BLaER1 (cell line): ENCODE measurements at regions not wholly inside any gene's neighbourhood (a gene's known extent, or its start where the extent isn't known, plus 50 kb on each side); places are given as distances from the start of the nearest gene placed in this dataset.
"Not testable (repeated sequence)": the region's sequence is repeated elsewhere in the genome, so short reads cannot be mapped to it uniquely, and the experiment has no call there.

Source experiments
- H3K27ac ChIP-seq: shearing (Covaris generic); formaldehyde crosslinking; 2 replicates; pipeline ENCODE4 v1.8.1; 2022
- H3K27me3 ChIP-seq: shearing (Covaris generic); formaldehyde crosslinking; 2 replicates; pipeline ENCODE4 v1.8.1; 2022
- H3K36me3 ChIP-seq: shearing (Covaris generic); formaldehyde crosslinking; 2 replicates; pipeline ENCODE4 v1.8.1; 2022
- H3K4me1 ChIP-seq: shearing (Covaris generic); formaldehyde crosslinking; 2 replicates; pipeline ENCODE4 v1.8.1; 2022
- H3K4me2 ChIP-seq: shearing (Covaris generic); formaldehyde crosslinking; 2 replicates; pipeline ENCODE4 v1.8.1; 2022
- H3K4me3 ChIP-seq: shearing (Covaris generic); formaldehyde crosslinking; 2 replicates; pipeline ENCODE4 v1.8.1; 2022
- H3K9ac ChIP-seq: shearing (Covaris generic); formaldehyde crosslinking; 2 replicates; pipeline ENCODE4 v1.8.1; 2022
- H3K9me3 ChIP-seq: shearing (Covaris generic); formaldehyde crosslinking; 2 replicates; pipeline ENCODE4 v1.8.1; 2022
- H4K20me1 ChIP-seq: shearing (Covaris generic); formaldehyde crosslinking; 2 replicates; pipeline ENCODE4 v1.8.1; 2022
- Cebpa-rat ChIP-seq: shearing (Covaris generic); IDR thresholded peaks from 2 replicates; pipeline ENCODE4 v1.8.1; 2022

DNA sequence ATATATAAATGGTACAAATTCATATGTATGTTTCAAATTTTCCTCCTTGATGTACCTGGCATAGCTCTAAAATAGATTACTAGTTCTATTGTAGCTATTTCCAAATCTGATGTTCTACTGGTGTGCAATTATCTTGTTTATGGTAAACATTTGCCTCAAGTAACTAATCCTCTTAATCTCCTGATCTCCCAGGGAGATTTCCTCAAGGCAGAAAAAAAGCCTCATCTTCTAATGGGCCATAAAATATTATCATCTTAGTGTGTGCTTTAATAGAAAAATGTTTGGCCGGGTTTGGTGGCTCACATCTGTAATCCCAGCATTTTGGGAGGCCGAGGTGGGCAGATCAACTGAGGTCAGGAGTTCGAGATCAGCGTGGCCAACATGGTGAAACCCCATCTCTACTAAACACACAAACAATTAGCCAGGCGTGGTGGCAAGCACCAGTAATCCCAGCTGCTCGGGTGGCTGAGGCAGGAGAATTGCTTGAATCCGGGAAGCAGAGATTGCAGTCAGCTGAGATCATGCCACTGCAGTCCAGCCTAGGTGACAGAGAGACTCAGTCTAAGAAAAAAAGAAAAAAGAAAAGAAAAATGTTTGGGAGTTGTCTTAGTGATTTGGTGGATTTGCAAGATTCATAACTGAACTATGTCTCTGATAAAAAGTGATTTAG is 498.9 kb upstream of the SLITRK5 start:
- TF ChIP-seq Cebpa-rat = no peak
- no peak overlapping the region for H3K27ac ChIP-seq

DNA sequence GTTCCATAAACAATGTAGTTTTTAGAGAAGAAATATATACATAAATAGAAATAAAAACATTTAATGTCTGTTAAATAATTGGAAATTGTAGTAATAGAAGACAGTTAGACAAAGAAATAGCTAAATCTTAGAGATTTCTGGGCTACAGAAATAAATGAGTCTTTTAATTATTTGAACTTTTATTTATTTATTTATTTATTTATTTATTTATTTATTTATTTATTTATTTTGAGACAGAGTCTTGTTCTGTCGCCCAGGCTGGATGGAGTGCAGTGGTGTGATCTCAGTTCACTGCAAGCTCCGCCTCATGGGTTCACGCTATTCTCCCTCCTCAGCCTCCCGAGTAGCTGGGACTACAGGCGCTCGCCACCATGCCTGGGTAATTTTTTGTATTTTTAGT is 486.0 kb upstream of the SLITRK5 start:
- not testable (repeated sequence) for H3K27ac ChIP-seq, H3K9me3 ChIP-seq, H3K4me2 ChIP-seq, H3K4me1 ChIP-seq, H4K20me1 ChIP-seq, H3K9ac ChIP-seq, H3K27me3 ChIP-seq, H3K4me3 ChIP-seq, H3K36me3 ChIP-seq

More for the DNA sequence above, 498.9 kb upstream of the SLITRK5 start:
- Histone ChIP-seq H3K9ac (no peak overlapping the region), H3K4me1 (no peaks in the 10 kb centered on the region), H4K20me1 (no peaks in the 10 kb centered on the region), H3K4me2 (no peak overlapping the region), H3K9me3 (no peaks in the 10 kb centered on the region), H3K4me3 (no peak overlapping the region), H3K36me3 (no peaks in the 10 kb centered on the region), H3K27me3 (no peaks in the 10 kb centered on the region)

DNA sequence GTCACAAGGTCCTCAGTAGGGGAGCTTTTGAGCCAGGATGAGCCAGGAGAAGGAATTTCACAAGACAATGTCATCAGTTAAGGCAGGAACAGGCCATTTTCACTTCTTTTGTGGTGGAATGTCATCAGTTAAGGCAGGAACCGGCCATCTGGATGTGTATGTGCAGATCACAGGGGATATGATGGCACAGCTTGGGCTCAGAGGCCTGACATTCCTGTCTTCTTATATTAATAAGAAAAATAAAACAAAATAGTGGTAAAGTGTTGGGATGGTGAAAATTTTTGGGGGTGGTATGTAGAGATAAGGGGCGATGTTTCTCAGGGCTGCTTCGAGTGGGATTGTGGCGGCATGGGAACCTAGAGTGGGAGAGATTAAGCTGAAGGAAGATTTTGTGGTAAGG is 484.5 kb upstream of the SLITRK5 start:
- H3K27ac ChIP-seq, H3K36me3 ChIP-seq, H3K27me3 ChIP-seq, H3K4me3 ChIP-seq, H3K4me2 ChIP-seq, H3K4me1 ChIP-seq, H3K9me3 ChIP-seq, H4K20me1 ChIP-seq, H3K9ac ChIP-seq: not testable (repeated sequence)

DNA sequence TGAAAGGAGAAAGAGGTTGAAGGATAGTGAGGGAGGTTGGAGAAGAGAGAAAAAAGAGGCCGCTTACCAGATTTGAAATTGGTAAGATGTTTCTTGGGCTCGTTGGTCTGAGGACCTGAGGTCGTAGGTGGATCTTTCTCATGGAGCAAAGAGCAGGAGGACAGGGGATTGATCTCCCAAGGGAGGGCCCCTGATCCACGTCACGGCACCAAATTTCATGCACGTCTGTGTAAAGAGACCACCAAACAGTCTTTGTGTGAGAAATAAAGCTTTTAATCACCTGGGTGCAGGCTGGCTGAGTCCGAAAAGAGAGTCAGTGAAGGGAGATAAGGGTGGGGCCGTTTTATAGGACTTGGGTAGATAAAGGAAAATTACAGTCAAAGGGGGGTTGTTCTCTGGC is 479.7 kb upstream of the SLITRK5 start:
- not testable (repeated sequence) for H3K4me1 ChIP-seq, H3K4me2 ChIP-seq, H3K27ac ChIP-seq, H3K36me3 ChIP-seq, H3K9me3 ChIP-seq, H3K9ac ChIP-seq, H3K4me3 ChIP-seq, H3K27me3 ChIP-seq, H4K20me1 ChIP-seq

DNA sequence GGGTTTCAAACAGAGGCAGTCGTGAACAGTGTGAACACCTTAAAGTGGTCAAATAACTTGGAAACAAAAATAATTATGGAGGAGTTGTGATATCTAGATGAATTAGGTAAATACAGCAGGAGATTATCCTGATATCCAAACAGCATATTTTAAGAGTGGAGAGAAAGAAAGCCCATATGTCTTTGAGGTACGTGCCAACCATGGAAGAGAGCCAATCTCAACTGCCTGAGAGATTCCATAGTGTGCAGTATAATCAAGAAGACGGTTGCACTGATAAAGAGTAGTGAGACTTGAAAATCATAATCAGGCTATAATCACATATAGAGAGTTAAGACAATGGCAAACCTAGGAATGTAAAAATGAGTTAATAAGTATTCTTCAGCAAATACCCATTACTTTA is 472.8 kb upstream of the SLITRK5 start:
- no peak for TF ChIP-seq Cebpa-rat
- no peaks in the 10 kb centered on the region for H3K36me3 ChIP-seq

DNA sequence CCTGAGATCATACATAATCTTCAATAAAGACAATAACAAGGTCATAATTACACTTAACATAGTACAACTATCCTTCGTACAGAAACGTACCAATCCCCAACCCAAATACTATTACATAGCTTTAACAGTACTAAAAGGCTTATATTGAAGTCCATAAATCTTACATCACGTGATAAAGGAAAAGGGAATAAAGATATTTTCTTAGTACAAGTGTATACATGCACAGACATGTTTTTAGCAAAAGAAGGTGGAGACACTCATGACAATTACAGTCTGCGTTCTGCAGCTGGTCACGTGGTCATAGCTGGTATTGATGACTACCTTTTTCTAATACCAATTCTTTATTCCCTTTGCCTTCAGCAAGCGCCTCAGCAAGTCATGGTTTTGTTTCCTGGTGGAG is 464.5 kb upstream of the SLITRK5 start:
- Histone ChIP-seq H3K27me3 (no peaks in the 10 kb centered on the region), H3K27ac (no peak overlapping the region), H3K4me2 (no peak overlapping the region), H3K4me3 (no peak overlapping the region), H3K9me3 (no peaks in the 10 kb centered on the region), H3K36me3 (no peaks in the 10 kb centered on the region), H3K9ac (no peak overlapping the region), H4K20me1 (no peaks in the 10 kb centered on the region), H3K4me1 (no peaks in the 10 kb centered on the region)
- no peak for TF ChIP-seq Cebpa-rat

More for the DNA sequence above, 472.8 kb upstream of the SLITRK5 start:
- Histone ChIP-seq H3K9ac (no peak overlapping the region), H3K27me3 (no peaks in the 10 kb centered on the region), H3K27ac (no peak overlapping the region), H3K4me2 (no peak overlapping the region), H3K9me3 (no peaks in the 10 kb centered on the region), H3K4me3 (no peak overlapping the region), H3K4me1 (no peaks in the 10 kb centered on the region), H4K20me1 (no peaks in the 10 kb centered on the region)

DNA sequence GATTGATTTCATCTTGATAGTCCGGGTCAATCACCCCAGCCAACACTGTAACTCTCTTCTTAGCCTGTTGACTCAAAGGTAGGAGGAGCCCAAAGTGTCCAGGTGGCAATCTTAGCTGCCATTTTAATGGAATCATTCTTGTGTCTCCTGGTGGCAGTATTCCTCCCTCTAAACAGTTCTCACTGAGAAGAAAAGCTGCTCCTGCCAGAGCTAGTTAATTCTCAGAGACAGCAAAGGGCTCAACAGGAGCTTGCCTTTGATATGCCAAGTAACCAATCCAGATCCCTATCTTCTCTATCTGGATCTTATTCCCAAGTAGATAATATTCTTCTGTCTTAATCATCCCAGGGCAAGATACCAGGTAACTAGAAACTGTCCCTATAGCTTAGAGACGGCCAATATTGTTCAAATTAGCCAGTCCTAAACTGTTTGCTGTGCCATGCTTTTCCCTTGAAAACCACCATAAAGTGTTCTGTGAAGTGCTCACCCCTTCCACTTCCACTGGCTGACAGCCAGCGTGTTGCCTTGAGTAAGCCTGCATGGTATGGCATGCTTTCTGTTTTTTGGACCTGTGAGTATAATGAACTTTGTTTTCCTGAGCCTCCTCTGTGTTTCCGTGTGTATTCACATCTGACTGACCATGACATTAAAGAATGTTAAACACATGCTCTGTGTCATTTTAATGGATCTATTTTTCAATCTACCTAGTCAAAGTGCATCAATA is 463.7 kb upstream of the SLITRK5 start:
- no peaks in the 10 kb centered on the region for H3K4me1 ChIP-seq
- no peak for TF ChIP-seq Cebpa-rat
- no peak overlapping the region for H3K9ac ChIP-seq
- no peak overlapping the region for H3K4me2 ChIP-seq
- no peaks in the 10 kb centered on the region for H3K9me3 ChIP-seq
- no peaks in the 10 kb centered on the region for H4K20me1 ChIP-seq
- H3K27ac ChIP-seq = no peak overlapping the region
- no peak overlapping the region for H3K4me3 ChIP-seq
- no peaks in the 10 kb centered on the region for H3K27me3 ChIP-seq
- H3K36me3 ChIP-seq = no peaks in the 10 kb centered on the region

DNA sequence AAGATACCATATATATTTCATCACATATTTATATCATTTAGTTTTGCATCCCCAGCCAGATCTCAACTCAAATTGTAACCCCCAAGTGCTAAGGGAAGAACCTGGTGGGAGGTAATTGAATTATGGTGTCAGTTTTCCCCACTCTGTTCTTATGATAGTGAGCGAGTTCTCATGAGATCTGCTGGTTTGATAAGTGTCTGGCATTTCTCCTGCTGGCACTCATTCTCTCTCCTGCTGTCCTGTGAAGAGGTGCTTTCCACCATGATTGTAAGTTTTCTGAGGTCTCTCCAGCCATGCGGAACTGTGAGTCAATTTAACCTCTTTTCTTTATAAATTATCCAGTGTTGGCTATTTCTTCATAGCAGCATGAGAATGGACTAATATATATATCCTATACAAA is 462.5 kb upstream of the SLITRK5 start:
- Histone ChIP-seq H3K9me3 (no peaks in the 10 kb centered on the region), H3K27me3 (no peaks in the 10 kb centered on the region), H3K4me3 (no peak overlapping the region), H3K36me3 (no peaks in the 10 kb centered on the region), H3K4me2 (no peak overlapping the region), H3K9ac (no peak overlapping the region), H3K4me1 (no peaks in the 10 kb centered on the region), H4K20me1 (no peaks in the 10 kb centered on the region), H3K27ac (no peak overlapping the region)
- no peak for TF ChIP-seq Cebpa-rat

DNA sequence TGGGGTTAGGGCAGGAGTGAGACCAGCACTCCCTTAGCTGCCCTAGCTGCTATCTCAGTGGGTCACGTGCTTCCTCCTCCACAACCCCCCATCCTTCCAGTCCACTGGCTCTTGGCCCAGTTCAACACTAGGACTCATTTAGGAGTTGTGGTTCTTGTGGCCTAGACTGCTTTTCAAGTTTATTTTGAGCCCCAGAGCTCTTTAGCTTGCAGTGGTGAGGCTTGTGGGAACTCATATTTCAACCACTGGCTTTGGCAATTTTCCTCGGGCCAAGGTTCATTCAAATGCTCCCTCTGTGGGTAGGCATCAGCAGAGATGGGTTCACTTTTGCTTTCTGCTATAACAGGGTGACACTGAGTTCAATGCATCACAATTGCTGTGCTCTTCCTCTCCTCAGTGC is 436.2 kb upstream of the SLITRK5 start:
- TF ChIP-seq Cebpa-rat = no peak
- H3K4me1 ChIP-seq = peaks cover 17% of the 10 kb centered on the region
- no peaks in the 10 kb centered on the region for H3K36me3 ChIP-seq

DNA sequence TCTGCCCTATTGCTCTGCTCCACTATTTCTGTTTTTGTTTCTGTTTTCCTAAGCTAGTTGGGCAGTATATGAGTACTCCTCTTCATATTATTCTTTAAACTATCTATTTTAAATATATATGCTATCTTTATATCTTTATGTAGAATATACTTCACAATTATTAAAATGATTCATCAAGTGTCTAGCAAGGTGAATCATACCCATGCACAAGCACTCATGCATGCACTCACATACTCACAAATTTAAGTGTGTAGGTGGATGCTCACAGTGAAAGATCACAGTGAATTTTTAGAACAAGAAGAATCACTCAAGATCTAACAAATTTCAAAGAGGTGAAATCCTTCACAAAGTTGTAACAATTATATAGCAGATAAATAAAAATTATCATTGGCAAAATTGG is 435.6 kb upstream of the SLITRK5 start:
- Histone ChIP-seq H3K4me2 (peak overlapping the region; percentile 60), H3K9me3 (peaks cover 6% of the 10 kb centered on the region; the same call in 1 of the 2 replicates), H3K36me3 (no peaks in the 10 kb centered on the region), H3K27me3 (no peaks in the 10 kb centered on the region), H3K4me3 (no peak overlapping the region), H3K9ac (no peak overlapping the region), H4K20me1 (no peaks in the 10 kb centered on the region), H3K4me1 (peaks cover 17% of the 10 kb centered on the region), H3K27ac (no peak overlapping the region)
- no peak for TF ChIP-seq Cebpa-rat

More for the DNA sequence above, 436.2 kb upstream of the SLITRK5 start:
- H3K9me3 ChIP-seq = peaks cover 6% of the 10 kb centered on the region; the same call in 1 of the 2 replicates
- no peaks in the 10 kb centered on the region for H3K27me3 ChIP-seq
- H3K4me3 ChIP-seq = no peak overlapping the region
- H3K27ac ChIP-seq = no peak overlapping the region
- H3K9ac ChIP-seq = no peak overlapping the region
- peak overlapping the region; percentile 60 for H3K4me2 ChIP-seq
- H4K20me1 ChIP-seq = no peaks in the 10 kb centered on the region
